T-helper 1 cell treated with Interleukin-12 subunit alpha and Interleukin-12 subunit beta and Interleukin-4 antibody, amounts not matched to agents 30 μg/mL and 1 μg/mL, for 36 hours (primary cell): ENCODE measurements at regions not wholly inside any gene's neighbourhood (a gene's known extent, or its start where the extent isn't known, plus 50 kb on each side); places are given as distances from the start of the nearest gene placed in this dataset.
"Not testable (repeated sequence)": the region's sequence is repeated elsewhere in the genome, so short reads cannot be mapped to it uniquely, and the experiment has no call there.

Experiments
- H3K27ac Mint-ChIP-seq: one replicate; pipeline ENCODE4 v1.8.0; 2021; ENCODE audit warnings: mild to moderate bottlenecking, mixed read lengths
- H3K27me3 Mint-ChIP-seq: one replicate; pipeline ENCODE4 v1.8.0; 2021; ENCODE audit warnings: low read depth, mixed read lengths
- H3K36me3 Mint-ChIP-seq: one replicate; pipeline ENCODE4 v1.8.0; 2021; ENCODE audit warnings: low read depth, mixed read lengths
- H3K4me1 Mint-ChIP-seq: one replicate; pipeline ENCODE4 v1.8.0; 2021; ENCODE audit warnings: low read depth, mixed read lengths
- H3K4me3 Mint-ChIP-seq: one replicate; pipeline ENCODE4 v1.8.0; 2021; ENCODE audit warnings: mild to moderate bottlenecking, moderate library complexity, mixed read lengths
- H3K9me3 Mint-ChIP-seq: one replicate; pipeline ENCODE4 v1.8.0; 2021; ENCODE audit warnings: mixed read lengths

DNA sequence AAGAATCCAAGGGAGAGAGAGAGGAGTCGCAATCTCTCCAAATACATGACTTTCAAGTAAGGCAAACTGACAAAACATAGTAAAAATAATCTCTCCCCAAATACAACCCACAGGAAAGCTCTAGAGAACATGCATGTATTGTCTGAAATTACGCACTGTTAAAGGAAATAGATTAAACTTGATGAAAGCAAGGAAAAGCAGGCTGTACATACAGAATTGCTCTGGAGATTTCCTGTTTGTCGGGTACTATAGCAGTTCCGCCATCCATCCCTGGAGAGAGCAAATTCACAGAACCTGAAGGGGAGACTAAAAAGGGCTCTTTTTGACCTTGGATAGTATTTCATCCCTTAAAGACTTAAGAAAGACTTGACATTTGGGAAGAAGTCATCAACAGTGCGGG, 170.2 kb upstream of the BET1 start:
- Mint-ChIP-seq H3K36me3 (no peaks in the 10 kb centered on the region), H3K27ac (no peak overlapping the region)

DNA sequence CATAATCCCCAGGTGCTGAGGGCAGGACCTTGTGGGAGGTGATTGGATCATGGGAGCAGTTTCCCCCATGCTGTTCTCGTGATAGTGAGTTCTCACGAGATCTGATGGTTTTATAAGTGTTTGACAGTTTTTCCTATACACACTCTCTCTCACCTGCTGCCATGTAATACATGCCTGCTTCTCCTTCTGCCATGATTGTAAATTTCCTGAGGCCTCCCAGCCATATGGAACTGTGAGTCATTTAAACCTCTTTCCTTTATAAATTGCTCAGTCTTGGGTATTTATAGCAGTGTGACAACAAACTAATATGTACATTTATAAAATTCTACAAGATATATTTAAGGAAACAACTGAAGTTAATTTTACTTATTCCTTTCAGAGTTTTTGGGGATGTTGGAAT, 170.8 kb upstream of the BET1 start:
- Mint-ChIP-seq H3K36me3 (no peaks in the 10 kb centered on the region), H3K4me3 (no peak overlapping the region), H3K4me1 (peaks cover 3% of the 10 kb centered on the region), H3K27ac (no peak overlapping the region), H3K9me3 (no peaks in the 10 kb centered on the region), H3K27me3 (no peaks in the 10 kb centered on the region)

More for the DNA sequence above, 170.2 kb upstream of the BET1 start:
- no peak overlapping the region for H3K4me3 Mint-ChIP-seq
- H3K9me3 Mint-ChIP-seq, result no peaks in the 10 kb centered on the region
- peaks cover 3% of the 10 kb centered on the region for H3K4me1 Mint-ChIP-seq
- H3K27me3 Mint-ChIP-seq, result no peaks in the 10 kb centered on the region

DNA sequence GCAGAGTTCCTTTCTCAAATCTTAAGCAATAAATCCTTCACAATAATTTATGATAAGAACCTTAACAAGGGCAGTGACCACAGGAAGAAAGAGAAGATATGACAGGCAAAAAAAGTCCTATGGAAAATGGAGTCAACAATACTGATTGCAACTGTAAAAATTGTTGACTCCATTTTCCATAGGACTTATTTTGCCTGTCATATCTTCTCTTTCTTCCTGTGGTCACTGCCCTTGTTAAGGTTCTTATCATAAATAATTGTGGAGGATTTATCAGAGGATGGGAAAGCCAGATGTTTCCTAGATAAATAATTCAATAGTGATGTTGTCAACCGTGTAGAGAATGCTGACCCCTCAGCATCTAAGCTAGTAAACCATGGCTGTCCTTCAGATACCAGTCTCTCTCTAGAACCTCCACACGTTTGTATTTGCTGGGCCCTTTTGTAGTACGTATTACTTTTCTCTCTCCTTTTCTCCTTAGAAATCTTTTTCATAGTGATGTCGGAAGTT, 172.6 kb upstream of the BET1 start:
- Mint-ChIP-seq H3K27ac (no peak overlapping the region), H3K36me3 (no peaks in the 10 kb centered on the region), H3K9me3 (no peaks in the 10 kb centered on the region), H3K27me3 (no peaks in the 10 kb centered on the region), H3K4me3 (no peak overlapping the region), H3K4me1 (no peaks in the 10 kb centered on the region)

GRCh38 chr7:94177441-94177840, 173.3 kb upstream of the BET1 start:
- Mint-ChIP-seq H3K27ac (no peak overlapping the region), H3K9me3 (no peaks in the 10 kb centered on the region), H3K4me3 (no peak overlapping the region), H3K27me3 (no peaks in the 10 kb centered on the region), H3K36me3 (no peaks in the 10 kb centered on the region), H3K4me1 (no peaks in the 10 kb centered on the region)

DNA sequence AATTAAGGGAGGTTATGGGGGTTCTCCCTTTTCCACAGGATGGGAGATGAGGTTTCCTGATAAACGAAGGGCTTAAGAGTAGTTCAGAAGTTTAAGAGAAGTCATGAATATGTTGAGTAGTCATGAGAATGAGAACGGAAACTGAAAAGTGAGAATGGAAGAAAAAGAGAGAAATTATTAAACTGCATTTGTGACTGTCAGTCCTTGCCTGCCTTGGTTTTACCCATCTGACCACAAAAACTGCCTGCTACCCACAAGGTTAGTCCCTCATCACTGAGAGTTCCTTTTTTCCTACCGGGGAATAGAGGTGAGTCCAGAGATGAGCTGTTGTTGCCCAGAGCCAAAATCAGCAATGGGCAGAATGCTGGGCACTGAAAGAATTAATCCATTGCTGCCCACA, 174.1 kb upstream of the BET1 start:
- H3K36me3 Mint-ChIP-seq, result no peaks in the 10 kb centered on the region
- H3K9me3 Mint-ChIP-seq, result no peaks in the 10 kb centered on the region
- no peak overlapping the region for H3K27ac Mint-ChIP-seq
- no peaks in the 10 kb centered on the region for H3K4me1 Mint-ChIP-seq
- no peak overlapping the region for H3K4me3 Mint-ChIP-seq
- H3K27me3 Mint-ChIP-seq, result no peaks in the 10 kb centered on the region

DNA sequence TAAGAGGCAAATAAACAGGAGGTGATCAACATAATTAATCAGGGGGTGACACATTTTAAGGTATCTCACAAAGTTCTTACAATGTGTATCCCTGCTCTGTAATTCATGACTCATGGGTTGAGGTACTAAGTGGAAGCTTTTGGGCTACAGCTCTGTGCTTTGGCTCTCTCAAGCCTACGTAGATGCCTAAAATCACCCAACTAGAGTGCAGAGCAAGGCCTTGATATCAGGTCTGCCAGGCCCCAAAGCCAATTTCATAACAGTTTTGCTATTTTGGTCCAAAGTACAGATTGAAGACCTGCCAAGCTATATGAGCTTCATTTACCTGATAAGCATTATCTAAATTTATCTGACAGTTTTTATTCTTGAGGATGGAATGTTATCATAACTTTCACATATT, 175.3 kb upstream of the BET1 start:
- Mint-ChIP-seq H3K36me3 (no peaks in the 10 kb centered on the region), H3K4me3 (no peak overlapping the region), H3K4me1 (no peaks in the 10 kb centered on the region)

GRCh38 chr7:94182066-94182465, 177.9 kb upstream of the BET1 start:
- Mint-ChIP-seq H3K36me3 (no peaks in the 10 kb centered on the region), H3K4me3 (no peak overlapping the region), H3K27me3 (no peaks in the 10 kb centered on the region), H3K4me1 (no peaks in the 10 kb centered on the region), H3K27ac (no peak overlapping the region), H3K9me3 (no peaks in the 10 kb centered on the region)

More for the DNA sequence above, 175.3 kb upstream of the BET1 start:
- H3K27me3 Mint-ChIP-seq, result no peaks in the 10 kb centered on the region
- no peak overlapping the region for H3K27ac Mint-ChIP-seq
- no peaks in the 10 kb centered on the region for H3K9me3 Mint-ChIP-seq

DNA sequence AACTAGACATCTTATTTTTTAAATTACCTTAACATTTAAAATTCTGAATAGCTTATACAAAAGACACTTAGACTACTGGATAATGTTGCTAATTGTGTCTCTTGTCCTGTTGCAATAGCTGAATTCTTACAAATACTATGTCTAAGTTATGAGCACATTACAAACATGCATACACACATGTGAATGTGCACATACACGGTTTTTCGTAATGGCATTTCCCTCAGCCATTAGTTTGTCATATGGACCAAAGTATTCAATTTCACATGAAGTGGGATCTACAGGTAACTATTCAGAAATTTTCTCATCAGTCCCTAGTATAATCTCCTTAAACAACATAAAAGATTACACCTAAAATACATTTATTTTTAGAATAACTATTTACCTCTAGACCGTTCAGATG, 178.6 kb upstream of the BET1 start:
- no peaks in the 10 kb centered on the region for H3K27me3 Mint-ChIP-seq
- no peaks in the 10 kb centered on the region for H3K9me3 Mint-ChIP-seq
- H3K27ac Mint-ChIP-seq, result no peak overlapping the region
- H3K4me1 Mint-ChIP-seq, result no peaks in the 10 kb centered on the region
- H3K4me3 Mint-ChIP-seq, result no peak overlapping the region
- no peaks in the 10 kb centered on the region for H3K36me3 Mint-ChIP-seq

DNA sequence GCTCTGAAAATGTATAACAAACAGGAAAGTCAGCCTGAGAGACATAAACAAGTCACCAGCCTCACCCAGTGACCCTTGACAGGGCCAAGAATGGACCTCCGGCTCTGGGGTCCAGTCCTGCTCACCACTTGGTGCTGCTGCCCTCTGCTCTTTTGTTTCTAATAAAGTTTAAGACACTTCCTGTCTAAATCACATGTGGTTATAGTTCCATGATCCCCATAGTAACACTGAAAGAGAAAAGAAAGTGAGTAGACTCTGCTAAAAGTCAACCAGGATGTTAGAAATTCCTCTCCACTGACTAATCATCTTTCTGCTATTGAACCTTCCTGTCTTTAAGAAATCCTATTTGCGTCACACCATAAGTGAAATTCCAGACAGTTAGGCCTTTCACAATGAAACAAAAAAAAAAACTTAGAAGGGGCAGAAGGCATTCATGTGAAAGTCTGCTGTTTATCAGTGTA, 179.2 kb upstream of the BET1 start:
- no peak overlapping the region for H3K27ac Mint-ChIP-seq
- H3K4me1 Mint-ChIP-seq, result no peaks in the 10 kb centered on the region
- no peaks in the 10 kb centered on the region for H3K36me3 Mint-ChIP-seq
- H3K4me3 Mint-ChIP-seq, result no peak overlapping the region
- no peaks in the 10 kb centered on the region for H3K9me3 Mint-ChIP-seq
- H3K27me3 Mint-ChIP-seq, result no peaks in the 10 kb centered on the region

DNA sequence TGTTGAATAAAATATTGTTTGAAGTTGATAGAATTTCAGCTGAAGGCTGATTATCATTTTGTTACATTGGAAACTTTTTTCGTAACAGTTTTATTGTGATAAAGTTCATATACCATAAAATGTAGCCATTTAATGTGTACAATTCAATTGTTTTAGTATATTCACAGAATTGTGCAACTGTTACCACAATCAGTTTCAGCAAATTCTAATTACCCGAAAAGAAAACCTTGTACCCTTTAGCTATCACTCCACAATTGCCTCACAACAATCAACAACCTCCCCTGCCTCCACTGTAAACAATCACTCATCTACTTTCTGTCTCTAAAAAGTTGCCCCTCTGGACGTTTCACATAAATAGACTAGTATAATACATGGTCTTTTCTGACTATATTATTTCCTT, 179.7 kb upstream of the BET1 start:
- Mint-ChIP-seq H3K4me3 (no peak overlapping the region), H3K36me3 (no peaks in the 10 kb centered on the region), H3K4me1 (no peaks in the 10 kb centered on the region), H3K27me3 (no peaks in the 10 kb centered on the region), H3K27ac (no peak overlapping the region), H3K9me3 (no peaks in the 10 kb centered on the region)

- Mint-ChIP-seq H3K36me3 (no peaks in the 10 kb centered on the region), H3K4me3 (no peak overlapping the region), H3K27me3 (no peaks in the 10 kb centered on the region), H3K9me3 (no peaks in the 10 kb centered on the region), H3K4me1 (no peaks in the 10 kb centered on the region), H3K27ac (no peak overlapping the region)
Measured at GRCh38 chr7:94188350-94188749, 184.2 kb upstream of the BET1 start.

- H3K4me1 Mint-ChIP-seq, result no peaks in the 10 kb centered on the region
- H3K27me3 Mint-ChIP-seq, result no peaks in the 10 kb centered on the region
- H3K9me3 Mint-ChIP-seq, result no peaks in the 10 kb centered on the region
- H3K36me3 Mint-ChIP-seq, result no peaks in the 10 kb centered on the region
- no peak overlapping the region for H3K4me3 Mint-ChIP-seq
- no peak overlapping the region for H3K27ac Mint-ChIP-seq
Measured at GRCh38 chr7:94190599-94191061, 186.5 kb upstream of the BET1 start.

DNA sequence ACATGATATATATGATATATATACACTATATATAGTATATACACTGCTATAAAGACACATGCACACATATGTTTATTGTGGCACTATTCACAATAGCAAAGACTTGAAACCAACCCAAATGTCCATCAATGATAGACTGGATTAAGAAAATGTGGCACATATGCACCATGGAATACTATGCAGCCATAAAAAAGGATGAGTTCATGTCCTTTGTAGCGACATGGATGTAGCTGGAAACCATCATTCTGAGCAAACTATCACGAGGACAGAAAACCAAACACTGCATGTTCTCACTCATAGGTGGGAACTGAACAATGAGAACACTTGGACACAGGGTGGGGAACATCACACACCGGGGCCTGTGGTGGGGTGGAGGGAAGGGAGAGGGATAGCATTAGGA, 190.3 kb upstream of the BET1 start:
- not testable (repeated sequence) for H3K27me3 Mint-ChIP-seq, H3K4me3 Mint-ChIP-seq, H3K4me1 Mint-ChIP-seq, H3K9me3 Mint-ChIP-seq, H3K27ac Mint-ChIP-seq, H3K36me3 Mint-ChIP-seq

DNA sequence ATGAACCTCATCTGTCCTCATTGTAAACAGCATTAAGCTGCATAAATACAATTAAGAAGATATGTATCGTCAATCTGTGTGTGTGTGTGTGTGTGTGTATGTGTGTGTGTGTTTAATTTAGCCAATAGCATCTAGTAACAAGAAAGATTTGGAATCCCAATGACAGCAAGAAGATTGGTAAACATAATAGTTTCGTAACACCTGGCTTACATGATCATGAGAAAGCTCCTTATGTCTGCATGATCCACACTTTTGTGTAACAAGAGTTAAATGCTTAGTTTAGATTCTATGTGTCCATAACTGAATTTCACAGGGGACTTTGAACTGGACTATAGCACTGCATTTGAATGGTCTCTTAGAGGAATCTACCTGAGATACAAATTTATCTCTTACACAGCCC, 191.0 kb upstream of the BET1 start:
- H3K36me3 Mint-ChIP-seq, result no peaks in the 10 kb centered on the region
- H3K4me1 Mint-ChIP-seq, result no peaks in the 10 kb centered on the region
- H3K27ac Mint-ChIP-seq, result no peak overlapping the region
- H3K4me3 Mint-ChIP-seq, result no peak overlapping the region
- no peaks in the 10 kb centered on the region for H3K27me3 Mint-ChIP-seq
- H3K9me3 Mint-ChIP-seq, result no peaks in the 10 kb centered on the region

DNA sequence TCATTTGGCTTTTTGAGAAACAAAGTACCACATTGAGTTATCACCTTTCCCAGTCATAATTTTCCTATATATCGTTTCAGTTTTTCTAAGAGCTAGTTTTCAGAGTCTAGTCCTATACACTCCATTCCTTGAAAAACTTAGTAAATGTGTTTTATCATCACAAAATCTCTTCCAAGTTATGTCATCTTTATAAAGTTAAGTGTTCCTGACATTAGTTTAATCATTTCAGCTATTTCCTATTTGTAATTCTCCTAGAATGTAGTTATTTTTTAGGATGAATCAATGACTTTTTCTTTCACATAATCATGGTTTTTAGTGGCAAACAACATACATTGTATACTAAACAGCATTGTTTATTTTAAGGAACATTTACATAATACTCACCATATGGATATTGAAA, 191.7 kb upstream of the BET1 start:
- Mint-ChIP-seq H3K27ac (no peak overlapping the region), H3K4me1 (no peaks in the 10 kb centered on the region), H3K9me3 (no peaks in the 10 kb centered on the region), H3K4me3 (no peak overlapping the region), H3K36me3 (no peaks in the 10 kb centered on the region), H3K27me3 (no peaks in the 10 kb centered on the region)

DNA sequence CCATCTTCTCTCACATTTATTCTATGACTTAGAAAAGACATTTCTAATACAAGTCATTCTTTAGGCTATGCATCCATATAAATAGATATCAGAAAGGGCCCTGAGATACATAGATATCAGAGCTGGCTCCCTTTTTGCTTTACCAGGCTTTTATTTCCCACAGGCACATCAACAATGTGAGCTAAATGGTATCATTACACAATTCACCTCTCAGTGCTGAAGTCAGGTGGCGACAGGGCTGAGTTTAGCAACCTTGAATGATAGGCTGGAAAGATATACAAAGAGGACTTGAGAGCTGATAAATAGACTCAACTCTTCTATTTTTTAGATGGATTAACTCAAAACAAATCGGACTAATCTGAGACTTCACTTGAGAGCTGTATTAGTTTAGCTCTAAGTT, 189.2 kb upstream of the COL1A2 start:
- H3K4me1 Mint-ChIP-seq, result no peaks in the 10 kb centered on the region
- H3K27ac Mint-ChIP-seq, result no peak overlapping the region
- H3K4me3 Mint-ChIP-seq, result no peak overlapping the region
- H3K9me3 Mint-ChIP-seq, result no peaks in the 10 kb centered on the region
- no peaks in the 10 kb centered on the region for H3K36me3 Mint-ChIP-seq
- no peaks in the 10 kb centered on the region for H3K27me3 Mint-ChIP-seq
